ENCODE measurements at regions not wholly inside any gene's neighbourhood (a gene's known extent, or its start where the extent isn't known, plus 50 kb on each side); places are given as distances from the start of the nearest gene placed in this dataset.
"Not testable (repeated sequence)": the region's sequence is repeated elsewhere in the genome, so short reads cannot be mapped to it uniquely, and the experiment has no call there.

DNA sequence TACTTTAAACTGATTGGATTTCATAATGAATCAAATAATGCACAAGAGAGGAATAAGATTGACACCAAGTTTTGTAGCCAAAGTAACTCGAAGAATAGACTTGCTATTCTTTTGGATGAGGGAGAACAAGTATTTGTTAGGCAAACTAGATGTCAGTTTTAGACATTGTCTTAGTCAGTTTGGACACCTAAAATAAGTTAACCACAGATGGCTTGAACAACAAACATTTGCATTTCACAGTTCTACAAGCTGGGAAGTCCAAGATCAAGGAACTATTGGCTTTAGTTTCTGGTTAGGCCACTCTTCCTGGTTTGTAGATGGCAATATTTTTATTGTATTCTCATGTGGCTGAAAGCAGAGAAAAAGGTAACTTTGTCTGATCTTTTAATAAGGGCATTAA lies 61.3 kb upstream of the OSTN start:
- ATAC-seq (ENCODE audit: low read depth) = no peak
- H3K9me3 ChIP-seq (ENCODE audit: severe bottlenecking) = no peaks in the 10 kb centered on the region
- TF ChIP-seq CTCF (IDR thresholded peaks at IDR 0.05; ENCODE audit: poor library complexity, severe bottlenecking) = no peak

DNA sequence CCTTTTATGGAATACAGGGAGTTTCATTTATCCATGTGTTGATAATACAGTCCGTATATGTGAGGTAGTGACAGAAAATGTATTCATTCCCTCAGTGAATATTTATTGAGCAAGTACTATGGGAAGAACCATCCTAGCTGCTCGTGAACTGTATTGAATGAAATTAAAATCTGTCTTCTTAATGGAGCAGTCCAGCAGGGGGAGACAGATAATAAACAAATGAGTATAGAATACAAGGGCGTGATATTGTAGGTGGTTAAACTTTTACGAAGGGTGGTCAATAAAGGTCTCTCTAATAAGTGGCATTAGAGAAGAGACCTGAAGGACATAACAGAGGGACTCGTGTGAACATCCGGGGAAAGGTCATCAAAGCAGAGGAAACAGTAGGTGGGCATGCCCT lies 62.7 kb upstream of the OSTN start:
- TF ChIP-seq CTCF (IDR thresholded peaks at IDR 0.05; ENCODE audit: poor library complexity, severe bottlenecking) = peak; percentile 39
- DNase-seq (ENCODE audit: low spot score) = no peak

More for the DNA sequence above, 61.3 kb upstream of the OSTN start:
- Histone ChIP-seq H3K36me3 (ENCODE audit: low read depth) (peaks cover 3% of the 10 kb centered on the region; the same call in 1 of the 2 replicates), H3K4me1 (ENCODE audit: insufficient read depth, poor library complexity, severe bottlenecking) (peaks cover 15% of the 10 kb centered on the region), H3K27ac (ENCODE audit: poor library complexity, severe bottlenecking) (no peak overlapping the region), H3K27me3 (ENCODE audit: insufficient read depth, poor library complexity, severe bottlenecking) (no peaks in the 10 kb centered on the region), H3K4me3 (ENCODE audit: severe bottlenecking) (no peak overlapping the region)
- no peak for DNase-seq (ENCODE audit: low spot score)

GRCh38 chr3:191135175-191135574 lies 63.9 kb upstream of the OSTN start:
- no peak overlapping the region for H3K4me3 ChIP-seq (ENCODE audit: severe bottlenecking)
- TF ChIP-seq CTCF (IDR thresholded peaks at IDR 0.05; ENCODE audit: poor library complexity, severe bottlenecking) = no peak
- H3K9me3 ChIP-seq (ENCODE audit: severe bottlenecking) = no peaks in the 10 kb centered on the region
- DNase-seq (ENCODE audit: low spot score) = no peak
- no peak overlapping the region for H3K27ac ChIP-seq (ENCODE audit: poor library complexity, severe bottlenecking)
- no peak for ATAC-seq (ENCODE audit: low read depth)
- no peaks in the 10 kb centered on the region for H3K4me1 ChIP-seq (ENCODE audit: insufficient read depth, poor library complexity, severe bottlenecking)
- H3K36me3 ChIP-seq (ENCODE audit: low read depth) = no peaks in the 10 kb centered on the region
- H3K27me3 ChIP-seq (ENCODE audit: insufficient read depth, poor library complexity, severe bottlenecking) = no peaks in the 10 kb centered on the region

More for the DNA sequence above, 62.7 kb upstream of the OSTN start:
- Histone ChIP-seq H3K9me3 (ENCODE audit: severe bottlenecking) (no peaks in the 10 kb centered on the region), H3K27me3 (ENCODE audit: insufficient read depth, poor library complexity, severe bottlenecking) (no peaks in the 10 kb centered on the region), H3K4me3 (ENCODE audit: severe bottlenecking) (no peak overlapping the region), H3K27ac (ENCODE audit: poor library complexity, severe bottlenecking) (no peak overlapping the region), H3K36me3 (ENCODE audit: low read depth) (no peaks in the 10 kb centered on the region; the same call in 1 of the 2 replicates), H3K4me1 (ENCODE audit: insufficient read depth, poor library complexity, severe bottlenecking) (peaks cover 4% of the 10 kb centered on the region)
- ATAC-seq (ENCODE audit: low read depth) = no peak

- H3K4me1 ChIP-seq (ENCODE audit: insufficient read depth, poor library complexity, severe bottlenecking) = no peaks in the 10 kb centered on the region
- DNase-seq (ENCODE audit: low spot score) (no peak), ATAC-seq (ENCODE audit: low read depth) (no peak)
- H3K27me3 ChIP-seq (ENCODE audit: insufficient read depth, poor library complexity, severe bottlenecking) = no peaks in the 10 kb centered on the region
- H3K4me3 ChIP-seq (ENCODE audit: severe bottlenecking) = no peak overlapping the region
- H3K9me3 ChIP-seq (ENCODE audit: severe bottlenecking) = no peaks in the 10 kb centered on the region
- no peak overlapping the region for H3K27ac ChIP-seq (ENCODE audit: poor library complexity, severe bottlenecking)
- no peaks in the 10 kb centered on the region for H3K36me3 ChIP-seq (ENCODE audit: low read depth)
- TF ChIP-seq CTCF (IDR thresholded peaks at IDR 0.05; ENCODE audit: poor library complexity, severe bottlenecking) = no peak
These were observed 65.7 kb upstream of the OSTN start for GRCh38 chr3:191133359-191133758.

- no peak for TF ChIP-seq CTCF (IDR thresholded peaks at IDR 0.05; ENCODE audit: poor library complexity, severe bottlenecking)
- Histone ChIP-seq H3K9me3 (ENCODE audit: severe bottlenecking) (no peaks in the 10 kb centered on the region), H3K36me3 (ENCODE audit: low read depth) (no peaks in the 10 kb centered on the region), H3K27ac (ENCODE audit: poor library complexity, severe bottlenecking) (no peak overlapping the region), H3K27me3 (ENCODE audit: insufficient read depth, poor library complexity, severe bottlenecking) (no peaks in the 10 kb centered on the region), H3K4me1 (ENCODE audit: insufficient read depth, poor library complexity, severe bottlenecking) (no peaks in the 10 kb centered on the region), H3K4me3 (ENCODE audit: severe bottlenecking) (no peak overlapping the region)
- ATAC-seq (ENCODE audit: low read depth) (no peak), DNase-seq (ENCODE audit: low spot score) (no peak)
These were observed 67.7 kb upstream of the OSTN start for GRCh38 chr3:191131305-191131704.

DNA sequence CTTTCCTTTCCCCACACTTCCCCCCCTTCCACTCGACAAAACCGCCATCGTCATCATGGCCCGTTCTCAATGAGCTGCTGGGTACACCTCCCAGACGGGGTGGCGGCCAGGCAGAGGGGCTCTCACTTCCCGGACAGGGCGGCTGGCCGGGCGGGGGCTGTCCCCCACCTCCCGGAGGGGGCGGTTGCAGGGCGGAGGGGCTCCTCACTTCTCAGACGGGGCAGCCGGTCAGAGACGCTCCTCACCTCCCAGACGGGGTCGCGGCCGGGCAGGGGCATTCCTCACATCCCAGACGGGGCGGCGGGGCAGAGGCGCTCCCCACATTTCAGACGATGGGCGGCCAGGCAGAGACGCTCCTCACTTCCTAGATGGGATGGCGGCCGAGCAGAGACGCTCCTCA lies 74.2 kb upstream of the OSTN start:
- H3K27me3 ChIP-seq (ENCODE audit: insufficient read depth, poor library complexity, severe bottlenecking); H3K9me3 ChIP-seq (ENCODE audit: severe bottlenecking); H3K4me3 ChIP-seq (ENCODE audit: severe bottlenecking); H3K27ac ChIP-seq (ENCODE audit: poor library complexity, severe bottlenecking); H3K4me1 ChIP-seq (ENCODE audit: insufficient read depth, poor library complexity, severe bottlenecking); H3K36me3 ChIP-seq (ENCODE audit: low read depth); DNase-seq (ENCODE audit: low spot score); ATAC-seq (ENCODE audit: low read depth): not testable (repeated sequence)
